Peyer's patch (tissue), 4 donors: ENCODE measurements at regions not wholly inside any gene's neighbourhood (a gene's known extent, or its start where the extent isn't known, plus 50 kb on each side); places are given as distances from the start of the nearest gene placed in this dataset.

Source experiments
- DNase-seq, 3 donors: peaks; one replicate each; pipeline ENCODE4 v3.0.0-alpha.2; 2017 to 2019
- H3K27ac ChIP-seq, 4 donors: fragments of 200-600 bp; sonication (generic); one replicate each; pipeline ENCODE4 v1.5.1; 2016 to 2019
- H3K27me3 ChIP-seq, 2 donors: fragments of 200-600 bp; sonication (generic); one replicate each; pipeline ENCODE4 v1.5.1; 2019
- H3K36me3 ChIP-seq, 3 donors: fragments of 200-600 bp; sonication (generic); one replicate each; pipeline ENCODE4 v1.5.1; 2016 to 2019
- H3K4me1 ChIP-seq, 4 donors: fragments of 200-600 bp; sonication (generic); one replicate each; pipeline ENCODE4 v1.5.1; 2016 to 2019
- H3K4me3 ChIP-seq, 4 donors: fragments of 200-600 bp; sonication (generic); 1 replicate in 3 of 4; 2 replicates in 1 of 4; pipeline ENCODE4 v1.5.1; 2016 to 2019; ENCODE audit warnings: mild to moderate bottlenecking in 1 of 4
- H3K9me3 ChIP-seq, 4 donors: fragments of 200-600 bp; sonication (generic); one replicate each; pipeline ENCODE4 v1.5.1; 2016 to 2019; ENCODE audit warnings: mild to moderate bottlenecking in 1 of 4
- POLR2A ChIP-seq, 2 donors: fragments of 450-650 bp; IDR thresholded peaks; one replicate each; pipeline ENCODE4 v1.5.1; 2017; ENCODE audit warnings: antibody characterized with exemption in 2 of 2, mild to moderate bottlenecking in 2 of 2, moderate library complexity in 2 of 2
- TF ChIP-seq, protein P1 (sequence below), 6 experiments: fragments of 450-650 bp in 4 of 6; fragments of 200-600 bp in 2 of 6; sonication (generic) in 1 of 6; IDR thresholded peaks; one replicate each; pipeline ENCODE4 v1.5.1; 2017 to 2019; ENCODE audit warnings: antibody characterized with exemption in 6 of 6, mild to moderate bottlenecking in 3 of 6, moderate library complexity in 1 of 6

DNA sequence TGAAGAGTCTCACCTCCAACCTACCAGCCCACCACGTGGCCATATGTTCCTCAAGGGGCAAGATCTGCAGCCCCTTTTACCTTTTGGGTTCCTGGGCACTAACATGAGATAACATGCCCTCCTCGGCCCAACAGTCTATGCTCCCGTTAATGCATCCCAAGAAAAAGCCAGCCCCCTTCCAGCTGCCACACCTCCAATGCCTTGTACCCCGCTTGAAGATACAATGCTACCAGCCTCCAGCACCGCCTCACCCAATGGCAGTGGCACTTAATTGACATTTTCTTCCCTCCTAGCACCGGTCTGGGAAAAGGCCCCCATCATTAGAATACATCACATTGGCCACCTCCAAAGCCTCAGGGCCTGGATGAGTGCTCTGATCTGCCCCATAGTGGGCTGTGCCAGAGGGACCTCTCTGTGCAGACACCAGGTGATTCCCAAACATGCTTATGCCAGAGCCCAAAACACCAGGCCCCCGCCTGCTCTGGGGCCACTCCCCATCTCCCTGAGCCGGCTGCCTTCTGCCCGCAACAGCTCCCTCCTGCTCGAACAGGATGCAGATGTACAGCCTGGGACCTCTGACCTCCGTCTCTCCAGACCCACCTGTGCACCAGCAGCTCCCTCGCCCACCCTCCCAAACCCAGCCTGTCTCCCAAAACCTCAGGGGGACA is 118.3 kb downstream of the NCOR2 start:
- Histone ChIP-seq H3K27ac (no peak overlapping the region), H3K36me3 (peaks cover 0 to 31% (median 0%) of the 10 kb centered on the region in 3 donors)
- DNase-seq: no peak

DNA sequence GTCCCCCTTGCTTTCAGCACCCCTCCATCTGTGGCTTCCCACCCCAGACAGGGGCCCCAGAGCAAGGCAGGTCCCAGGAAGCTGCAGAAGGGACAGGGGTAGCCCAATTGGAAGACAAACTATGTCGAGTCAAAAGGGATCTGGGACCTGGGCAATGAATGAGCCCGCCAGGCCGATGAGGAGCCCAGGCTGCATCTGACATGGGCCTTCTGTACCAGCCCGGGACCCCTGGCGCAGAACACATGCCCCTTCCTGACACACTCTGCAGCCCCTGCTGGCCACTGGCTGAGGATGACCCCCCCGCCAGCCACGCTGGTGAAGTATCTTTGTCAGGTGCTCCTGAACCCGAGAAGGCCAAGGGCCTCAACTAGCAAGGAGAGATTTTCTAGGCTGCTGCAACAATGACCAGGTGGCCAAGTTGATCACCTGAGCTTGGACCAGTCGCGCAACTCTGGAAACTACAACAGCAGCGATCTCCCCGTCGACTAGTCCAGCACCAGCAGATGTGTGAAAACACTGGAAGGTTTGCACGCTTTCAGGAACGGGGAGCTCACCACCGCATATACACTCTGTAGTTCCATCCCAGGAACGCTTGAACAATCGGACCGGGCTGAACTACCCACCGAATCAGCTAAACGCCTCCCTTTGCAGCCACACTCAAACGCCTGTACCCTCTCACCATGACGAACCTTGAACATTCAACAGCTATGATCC is 119.0 kb downstream of the NCOR2 start:
- Histone ChIP-seq H3K27ac (no peak overlapping the region), H3K4me1 (peaks cover 0 to 22% (median 11%) of the 10 kb centered on the region in 4 donors), H3K9me3 (no peaks in the 10 kb centered on the region), H3K36me3 (peaks cover 0 to 35% (median 0%) of the 10 kb centered on the region in 3 donors), H3K27me3 (no peaks in the 10 kb centered on the region), H3K4me3 (no peak overlapping the region)
- DNase-seq: no peak
- TF ChIP-seq POLR2A (IDR thresholded peaks at IDR 0.05): no peak
- TF ChIP-seq, protein P1, sequence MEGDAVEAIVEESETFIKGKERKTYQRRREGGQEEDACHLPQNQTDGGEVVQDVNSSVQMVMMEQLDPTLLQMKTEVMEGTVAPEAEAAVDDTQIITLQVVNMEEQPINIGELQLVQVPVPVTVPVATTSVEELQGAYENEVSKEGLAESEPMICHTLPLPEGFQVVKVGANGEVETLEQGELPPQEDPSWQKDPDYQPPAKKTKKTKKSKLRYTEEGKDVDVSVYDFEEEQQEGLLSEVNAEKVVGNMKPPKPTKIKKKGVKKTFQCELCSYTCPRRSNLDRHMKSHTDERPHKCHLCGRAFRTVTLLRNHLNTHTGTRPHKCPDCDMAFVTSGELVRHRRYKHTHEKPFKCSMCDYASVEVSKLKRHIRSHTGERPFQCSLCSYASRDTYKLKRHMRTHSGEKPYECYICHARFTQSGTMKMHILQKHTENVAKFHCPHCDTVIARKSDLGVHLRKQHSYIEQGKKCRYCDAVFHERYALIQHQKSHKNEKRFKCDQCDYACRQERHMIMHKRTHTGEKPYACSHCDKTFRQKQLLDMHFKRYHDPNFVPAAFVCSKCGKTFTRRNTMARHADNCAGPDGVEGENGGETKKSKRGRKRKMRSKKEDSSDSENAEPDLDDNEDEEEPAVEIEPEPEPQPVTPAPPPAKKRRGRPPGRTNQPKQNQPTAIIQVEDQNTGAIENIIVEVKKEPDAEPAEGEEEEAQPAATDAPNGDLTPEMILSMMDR (IDR thresholded peaks at IDR 0.05): no peak

More for the DNA sequence above, 118.3 kb downstream of the NCOR2 start:
- Histone ChIP-seq H3K27me3 (no peaks in the 10 kb centered on the region), H3K4me1 (peaks cover 0 to 29% (median 17%) of the 10 kb centered on the region in 4 donors), H3K9me3 (no peaks in the 10 kb centered on the region), H3K4me3 (no peak overlapping the region)
- TF ChIP-seq POLR2A (IDR thresholded peaks at IDR 0.05): no peak
- TF ChIP-seq, protein P1 (IDR thresholded peaks at IDR 0.05): no peak

DNA sequence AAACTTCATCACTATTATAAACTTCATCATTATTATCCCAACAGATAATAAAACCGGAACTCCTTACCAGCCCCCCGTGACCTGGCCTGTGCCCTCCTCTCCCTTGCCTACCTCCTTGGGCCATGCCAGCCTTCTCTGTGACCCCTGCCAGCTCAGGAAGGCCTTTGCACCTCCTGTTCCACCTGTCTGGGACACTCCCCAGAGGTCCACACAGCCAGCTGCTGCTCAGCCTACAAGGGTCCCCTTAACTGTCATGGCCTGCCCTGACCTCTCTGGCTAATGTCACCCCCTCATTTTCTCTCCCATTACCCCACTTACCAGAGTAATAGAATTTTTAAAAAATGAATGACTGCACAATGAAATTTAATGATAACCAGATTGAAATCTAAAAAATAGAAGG is 121.0 kb downstream of the NCOR2 start:
- DNase-seq: no peak
- TF ChIP-seq, protein P1 (IDR thresholded peaks at IDR 0.05): no peak
- no peak for TF ChIP-seq POLR2A (IDR thresholded peaks at IDR 0.05)
- Histone ChIP-seq H3K4me3 (no peak overlapping the region), H3K9me3 (no peaks in the 10 kb centered on the region), H3K4me1 (peaks cover 0 to 6% (median 0%) of the 10 kb centered on the region in 4 donors), H3K27me3 (no peaks in the 10 kb centered on the region), H3K36me3 (peaks cover 0 to 44% (median 0%) of the 10 kb centered on the region in 3 donors), H3K27ac (no peak overlapping the region)

DNA sequence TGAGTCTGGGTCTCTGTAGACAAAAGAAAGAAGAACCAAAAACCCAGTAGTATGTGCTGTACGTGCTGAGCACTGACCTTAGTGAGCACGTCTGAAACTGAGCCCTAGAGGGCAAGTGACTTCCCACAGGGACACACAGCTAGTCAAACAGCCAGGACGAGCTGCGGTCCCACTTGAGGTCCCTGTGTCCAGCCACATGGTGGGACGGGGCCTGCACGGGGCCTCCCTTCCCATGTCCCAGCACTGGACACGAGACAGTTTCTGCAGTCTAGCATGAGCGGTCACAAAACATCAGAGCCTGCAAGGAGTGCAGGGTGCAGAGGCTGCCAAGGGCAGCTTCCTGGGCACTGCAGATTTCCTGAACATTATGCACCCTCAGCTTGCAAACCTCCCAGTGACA is 121.6 kb downstream of the NCOR2 start:
- no peaks in the 10 kb centered on the region for H3K27me3 ChIP-seq
- H3K4me1 ChIP-seq: peaks cover 0 to 4% (median 0%) of the 10 kb centered on the region in 4 donors
- TF ChIP-seq POLR2A (IDR thresholded peaks at IDR 0.05): no peak
- TF ChIP-seq, protein P1 (IDR thresholded peaks at IDR 0.05): no peak
- no peaks in the 10 kb centered on the region for H3K9me3 ChIP-seq
- H3K36me3 ChIP-seq: peaks cover 0 to 44% (median 0%) of the 10 kb centered on the region in 3 donors
- no peak for DNase-seq
- H3K27ac ChIP-seq: no peak overlapping the region
- H3K4me3 ChIP-seq: no peak overlapping the region

DNA sequence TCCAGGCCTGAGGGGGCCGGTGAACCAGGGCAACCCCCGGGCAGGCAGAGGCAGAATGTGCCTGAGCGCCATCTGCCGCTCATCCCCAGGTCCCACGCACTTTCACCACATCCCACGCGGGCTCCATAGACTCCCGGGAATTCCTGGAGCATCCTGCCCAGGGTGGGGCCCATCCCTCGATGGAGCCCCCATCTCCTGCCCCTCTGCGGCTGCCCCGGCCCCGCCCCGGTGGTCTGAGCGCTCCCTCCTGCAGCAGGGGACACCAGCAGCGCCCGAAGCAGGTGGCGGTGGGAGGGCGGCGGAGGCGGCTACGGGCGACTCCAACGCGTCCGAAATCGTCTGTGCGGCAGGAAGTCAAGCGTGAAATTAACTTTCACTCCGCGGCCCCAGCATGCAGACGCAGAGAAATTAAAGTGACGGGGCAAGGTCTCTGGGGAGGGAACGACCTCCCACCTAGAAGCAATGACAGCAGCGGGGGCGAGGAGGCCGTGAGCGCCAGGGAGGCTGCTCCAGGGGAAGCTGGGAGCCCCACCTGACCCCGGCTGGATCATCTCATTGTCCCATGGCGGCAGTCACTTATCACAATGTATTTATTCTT is 122.2 kb downstream of the NCOR2 start:
- Histone ChIP-seq H3K4me3 (no peak overlapping the region), H3K27me3 (no peaks in the 10 kb centered on the region), H3K9me3 (no peaks in the 10 kb centered on the region), H3K27ac (no peak overlapping the region), H3K36me3 (peaks cover 0 to 44% (median 0%) of the 10 kb centered on the region in 3 donors), H3K4me1 (no peaks in the 10 kb centered on the region)
- TF ChIP-seq POLR2A (IDR thresholded peaks at IDR 0.05): no peak
- TF ChIP-seq, protein P1 (IDR thresholded peaks at IDR 0.05): no peak
- no peak for DNase-seq
